H1 (cell line): ENCODE measurements at regions not wholly inside any gene's neighbourhood (a gene's known extent, or its start where the extent isn't known, plus 50 kb on each side); places are given as distances from the start of the nearest gene placed in this dataset.

Experiments
- CTCF ChIA-PET: fragments of 300-600 bp; sonication (Branson Sonifier 250); formaldehyde crosslinking; loops from one replicate; lab custom pipeline; 2021; ENCODE audit not compliant: partially characterized antibody; lab: Charles Lee
- POLR2A ChIA-PET: fragments of 300-600 bp; sonication (Branson Sonifier 250); formaldehyde crosslinking; loops from one replicate; lab custom pipeline; 2021; ENCODE audit warnings: inconsistent platforms; ENCODE audit not compliant: partially characterized antibody; lab: Charles Lee
- DNase-seq, 2 experiments: peaks; one replicate each; pipeline versions ENCODE4 v3.0.0 to v3.0.0-alpha.2; 2010 to 2022; ENCODE audit warnings: low spot score in 2 of 2, low read depth in 1 of 2, mixed read lengths in 1 of 2
- FAIRE-seq: peaks from 2 replicates; lab custom pipeline; 2011; peaks lifted over from hg19 to GRCh38; lab: Jason Lieb, UNC
- H2AFZ ChIP-seq: 2 replicates; pipeline ENCODE4 v1.8.1; 2012; ENCODE audit warnings: low read length, inconsistent platforms
- H2AK5ac ChIP-seq: 2 replicates; pipeline ENCODE4 v1.6.1; 2013; ENCODE audit warnings: low read depth, low read length
- H2BK120ac ChIP-seq: replicated peaks from 2 replicates; pipeline ENCODE3; 2013; ENCODE audit warnings: low read depth, low read length, inconsistent platforms
- H2BK12ac ChIP-seq: 2 replicates; pipeline ENCODE4 v1.6.1; 2013; ENCODE audit warnings: low read depth, low read length
- H2BK15ac ChIP-seq: 2 replicates; pipeline ENCODE4 v1.6.1; 2013; ENCODE audit warnings: low read length
- H2BK20ac ChIP-seq: 2 replicates; pipeline ENCODE4 v1.6.1; 2013; ENCODE audit warnings: low read length
- H2BK5ac ChIP-seq: 2 replicates; pipeline ENCODE4 v1.6.1; 2013; ENCODE audit warnings: low read depth, low read length
- H3K14ac ChIP-seq: 2 replicates; pipeline ENCODE4 v1.6.1; 2013; ENCODE audit warnings: inconsistent platforms; ENCODE audit not compliant: insufficient read length
- H3K18ac ChIP-seq: 2 replicates; pipeline ENCODE4 v1.6.1; 2013; ENCODE audit warnings: low read length; ENCODE audit errors: extremely low read depth
- H3K23ac ChIP-seq: 2 replicates; pipeline ENCODE4 v1.6.1; 2013; ENCODE audit warnings: inconsistent platforms; ENCODE audit not compliant: insufficient read length
- H3K23me2 ChIP-seq: 2 replicates; pipeline ENCODE4 v1.6.1; 2013; ENCODE audit warnings: low read depth, low read length
- H3K27ac ChIP-seq: 2 replicates; pipeline ENCODE4 v1.6.1; 2011; ENCODE audit warnings: low read depth, low read length, inconsistent platforms
- H3K27me3 ChIP-seq, 4 experiments: replicated peaks in 1 of 4; 1 replicate in 1 of 4; 2 replicates in 3 of 4; pipeline versions ENCODE4 v1.6.1 to v1.8.1; 2011 to 2013; ENCODE audit warnings: low read length in 3 of 4, mild to moderate bottlenecking in 3 of 4, inconsistent platforms in 2 of 4, mixed read lengths in 2 of 4, moderate library complexity in 1 of 4; ENCODE audit not compliant: control insufficient read depth in 3 of 4, insufficient read depth in 3 of 4; ENCODE audit errors: extremely low read depth in 1 of 4
- H3K36me3 ChIP-seq, 4 experiments: 2 replicates each; pipeline versions ENCODE4 v1.6.1 to v1.8.1; 2011 to 2013; ENCODE audit warnings: mild to moderate bottlenecking in 4 of 4, low read length in 3 of 4, moderate library complexity in 2 of 4, control low read depth in 1 of 4, inconsistent platforms in 1 of 4; ENCODE audit not compliant: insufficient read depth in 4 of 4, control insufficient read depth in 2 of 4
- H3K4ac ChIP-seq: replicated peaks from 2 replicates; pipeline ENCODE3; 2013; ENCODE audit warnings: low read length, low read depth, mixed read lengths, inconsistent platforms; ENCODE audit not compliant: insufficient read length
- H3K4me1 ChIP-seq, 4 experiments: replicated peaks in 1 of 4; 1 replicate in 1 of 4; 2 replicates in 3 of 4; pipeline versions ENCODE4 v1.6.1 to v1.8.1; 2011 to 2013; ENCODE audit warnings: low read length in 3 of 4, inconsistent platforms in 2 of 4, mixed read lengths in 1 of 4; ENCODE audit not compliant: insufficient read depth in 4 of 4, control insufficient read depth in 3 of 4
- H3K4me2 ChIP-seq, 2 experiments: 2 replicates each; pipeline versions ENCODE4 v1.6.1 to v1.8.1; 2011 to 2013; ENCODE audit warnings: low read depth in 2 of 2, low read length in 2 of 2, control low read depth in 1 of 2, inconsistent platforms in 1 of 2, mild to moderate bottlenecking in 1 of 2; ENCODE audit not compliant: insufficient read depth in 1 of 2
- H3K4me3 ChIP-seq, 4 experiments: fragments of 200-600, 300-600 bp in 1 of 4; sonication (generic), shearing (Covaris generic), sonication (Bioruptor Twin) in 1 of 4; 2 replicates each; pipeline versions ENCODE4 v1.5.1 to v1.8.1; 2011 to 2016; ENCODE audit warnings: low read length in 4 of 4, low read depth in 3 of 4, control low read depth in 2 of 4, inconsistent platforms in 2 of 4, mild to moderate bottlenecking in 2 of 4, mixed read lengths in 1 of 4, moderate library complexity in 1 of 4; ENCODE audit not compliant: insufficient read depth in 2 of 4; ENCODE audit errors: extremely low read depth in 1 of 4
- H3K56ac ChIP-seq: replicated peaks from 2 replicates; pipeline ENCODE3; 2013; ENCODE audit warnings: low read depth, mild to moderate bottlenecking, mixed read lengths, low read length, inconsistent platforms; ENCODE audit not compliant: insufficient read length
- H3K79me1 ChIP-seq: 2 replicates; pipeline ENCODE4 v1.6.1; 2013; ENCODE audit warnings: low read depth, low read length, control low read depth
- H3K79me2 ChIP-seq, 2 experiments: 2 replicates each; pipeline versions ENCODE4 v1.6.1 to v1.8.1; 2012 to 2013; ENCODE audit warnings: low read length in 2 of 2, mild to moderate bottlenecking in 2 of 2, inconsistent platforms in 1 of 2; ENCODE audit not compliant: insufficient read depth in 2 of 2, control insufficient read depth in 1 of 2
- H3K9ac ChIP-seq, 4 experiments: replicated peaks in 1 of 4; 1 replicate in 1 of 4; 2 replicates in 3 of 4; pipeline versions ENCODE4 v1.6.1 to v1.8.1; 2011 to 2013; ENCODE audit warnings: low read depth in 3 of 4, low read length in 3 of 4, control low read depth in 2 of 4, mild to moderate bottlenecking in 2 of 4, moderate library complexity in 2 of 4, inconsistent platforms in 1 of 4; ENCODE audit errors: extremely low read depth in 1 of 4
- H3K9me3 ChIP-seq, 2 experiments: 2 replicates each; pipeline versions ENCODE4 v1.6.1 to v1.8.1; 2012 to 2013; ENCODE audit warnings: mild to moderate bottlenecking in 2 of 2, moderate library complexity in 2 of 2, control low read depth in 1 of 2, inconsistent platforms in 1 of 2, low read depth in 1 of 2, low read length in 1 of 2, mixed read lengths in 1 of 2; ENCODE audit not compliant: insufficient read depth in 2 of 2
- H4K20me1 ChIP-seq, 2 experiments: replicated peaks in 1 of 2; 2 replicates each; pipeline versions ENCODE3 to v1.8.1; 2011 to 2013; ENCODE audit warnings: inconsistent platforms in 2 of 2, low read length in 2 of 2, mild to moderate bottlenecking in 1 of 2; ENCODE audit not compliant: insufficient read depth in 2 of 2, control insufficient read depth in 1 of 2
- H4K5ac ChIP-seq: 2 replicates; pipeline ENCODE4 v1.6.1; 2013; ENCODE audit warnings: low read length, low read depth, mixed read lengths, inconsistent platforms; ENCODE audit not compliant: insufficient read length
- H4K8ac ChIP-seq: 2 replicates; pipeline ENCODE4 v1.8.0; 2013; ENCODE audit warnings: mild to moderate bottlenecking, moderate library complexity, low read length, inconsistent platforms; ENCODE audit not compliant: insufficient read depth; ENCODE audit errors: extremely low read depth
- H4K91ac ChIP-seq: replicated peaks from 2 replicates; pipeline ENCODE3; 2013; ENCODE audit warnings: low read length, mixed read lengths, inconsistent platforms; ENCODE audit not compliant: insufficient read length
- EP300 ChIP-seq, 2 experiments: IDR thresholded peaks; 1 replicate in 1 of 2; 2 replicates in 1 of 2; pipeline ENCODE4 v1.6.1; 2011 to 2012; ENCODE audit warnings: low read depth in 2 of 2, low read length in 2 of 2, mild to moderate bottlenecking in 2 of 2, borderline replicate concordance in 1 of 2, inconsistent platforms in 1 of 2, moderate library complexity in 1 of 2
- EZH2 ChIP-seq: fragments of 200-600 bp; sonication (generic); IDR thresholded peaks from 2 replicates; pipeline ENCODE4 v1.7.1; 2012; ENCODE audit warnings: low read depth, mild to moderate bottlenecking, moderate library complexity, low read length, inconsistent platforms; ENCODE audit not compliant: severe bottlenecking
- GTF2F1 ChIP-seq: IDR thresholded peaks from 2 replicates; pipeline ENCODE4 v1.6.1; 2012; ENCODE audit warnings: low read depth, low read length, improper control_type of control experiment, borderline replicate concordance
- JUN ChIP-seq: IDR thresholded peaks from 2 replicates; pipeline ENCODE4 v1.6.1; 2011; ENCODE audit warnings: low read depth, mild to moderate bottlenecking, improper control_type of control experiment, low read length
- KDM1A ChIP-seq: fragments of 200-600, 300-600 bp; sonication (generic); IDR thresholded peaks from 2 replicates; pipeline ENCODE4 v1.7.1; 2016; ENCODE audit warnings: mild to moderate bottlenecking, low read length, borderline replicate concordance
- RXRA ChIP-seq: IDR thresholded peaks from 2 replicates; pipeline ENCODE4 v1.6.1; 2011; ENCODE audit warnings: low read depth, mild to moderate bottlenecking, low read length, moderate library complexity; ENCODE audit not compliant: insufficient read depth
- SP2 ChIP-seq: IDR thresholded peaks from 2 replicates; pipeline ENCODE4 v1.6.1; 2012; ENCODE audit warnings: mild to moderate bottlenecking, low read length, inconsistent platforms
- TEAD4 ChIP-seq: IDR thresholded peaks from 2 replicates; pipeline ENCODE4 v1.6.1; 2012; ENCODE audit warnings: low read depth, low read length, inconsistent platforms, mixed read lengths
- WGBS, 2 experiments: shearing (Covaris generic) in 1 of 2; methylation state at CpG; one replicate each; pipeline versions ENCODE4 v1.1.6 to v1.1.7; 2013 to 2015; ENCODE audit warnings: low lambda C conversion rate in 2 of 2, mixed read lengths in 2 of 2, inconsistent platforms in 1 of 2, low coverage in 1 of 2, missing lambda C conversion rate in 1 of 2; ENCODE audit not compliant: insufficient replicate concordance in 2 of 2, insufficient coverage in 1 of 2, insufficient read length in 1 of 2; ENCODE audit errors: extremely low coverage in 1 of 2, missing lambda C conversion rate in 1 of 2; 5-methylcytosine and 5-hydroxymethylcytosine counted together
- TF ChIP-seq, protein P1 (sequence below): IDR thresholded peaks from 2 replicates; pipeline ENCODE4 v1.6.1; 2012; ENCODE audit warnings: low read length, inconsistent platforms
- TF ChIP-seq, protein P2 (sequence below): IDR thresholded peaks from 2 replicates; pipeline ENCODE4 v1.6.1; 2012; ENCODE audit warnings: inconsistent platforms
- TF ChIP-seq, protein P3 (sequence below): IDR thresholded peaks from 2 replicates; pipeline ENCODE4 v1.6.1; 2012; ENCODE audit warnings: inconsistent platforms

DNA sequence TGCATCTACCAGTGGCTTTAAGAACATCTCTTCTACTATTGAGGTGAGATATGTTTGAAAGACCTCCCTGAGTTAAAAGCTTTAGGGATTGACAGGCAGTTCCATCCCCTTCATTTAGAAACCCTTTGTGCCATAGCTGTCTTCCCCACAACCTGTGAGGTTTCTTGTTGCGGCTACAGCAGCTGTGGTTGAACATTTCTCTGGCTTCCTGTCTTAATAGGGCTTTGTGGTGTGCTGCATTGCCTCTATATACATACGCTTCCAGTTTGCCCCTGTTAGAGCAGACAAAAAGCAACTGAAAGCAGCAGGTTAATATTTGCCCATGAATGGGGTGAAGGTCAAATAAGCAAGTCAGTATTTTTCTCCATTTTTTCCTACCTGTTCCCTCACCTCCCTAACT, 210.2 kb downstream of the TMEM200A start:
- Histone ChIP-seq H3K4me1 (no peaks in the 10 kb centered on the region), H3K27me3 (peaks cover 0 to 1% (median 0%) of the 10 kb centered on the region in 4 experiments; a peak in 1 of 7 replicates), H3K79me2 (no peaks in the 10 kb centered on the region), H2AFZ (0 out of 2 replicates have a peak overlapping the region, but pooled peaks have one; percentile 21), H3K23me2 (no peaks in the 10 kb centered on the region), H2BK15ac (no peak overlapping the region), H2BK120ac (no peak overlapping the region), H3K36me3 (no peaks in the 10 kb centered on the region), H4K91ac (no peak overlapping the region), H3K4me2 (no peak overlapping the region), H2BK5ac (no peak overlapping the region), H4K5ac (no peak overlapping the region), H2BK20ac (no peak overlapping the region), H3K4me3 (no peak overlapping the region), H3K9ac (no peak overlapping the region), H3K18ac (no peak overlapping the region), H4K20me1 (no peaks in the 10 kb centered on the region), H3K79me1 (no peaks in the 10 kb centered on the region), H2AK5ac (no peak overlapping the region), H2BK12ac (no peak overlapping the region), H3K14ac (no peak overlapping the region), H4K8ac (no peak overlapping the region), H3K56ac (no peak overlapping the region), H3K4ac (no peak overlapping the region), H3K27ac (no peak overlapping the region), H3K9me3 (no peaks in the 10 kb centered on the region), H3K23ac (no peak overlapping the region)
- no peak for FAIRE-seq
- 83% methylated on average over 2 of the region's 2 CpGs; no CpG with 5 or more reads in 1 of the 2 experiments for WGBS, 2 experiments
- CTCF ChIA-PET = interaction anchor here (0.8 to 2.3 kb wide), 7 partner anchors 9 to 211 kb away, joined by 3 to 8 read pairs (median 5); partner anchors contain the start of gene TMEM200A
- POLR2A ChIA-PET = no interaction called here
- DNase-seq = no peak
- TF ChIP-seq EP300 (IDR thresholded peaks at IDR 0.05; ENCODE audit: borderline replicate concordance in 1 of 2, low read depth in 2 of 2, low read length in 2 of 2) = no peak
- TF ChIP-seq KDM1A = no peak
- TF ChIP-seq EZH2 = no peak
- TF ChIP-seq RXRA = no peak
- no peak for TF ChIP-seq GTF2F1
- TF ChIP-seq, protein P1, sequence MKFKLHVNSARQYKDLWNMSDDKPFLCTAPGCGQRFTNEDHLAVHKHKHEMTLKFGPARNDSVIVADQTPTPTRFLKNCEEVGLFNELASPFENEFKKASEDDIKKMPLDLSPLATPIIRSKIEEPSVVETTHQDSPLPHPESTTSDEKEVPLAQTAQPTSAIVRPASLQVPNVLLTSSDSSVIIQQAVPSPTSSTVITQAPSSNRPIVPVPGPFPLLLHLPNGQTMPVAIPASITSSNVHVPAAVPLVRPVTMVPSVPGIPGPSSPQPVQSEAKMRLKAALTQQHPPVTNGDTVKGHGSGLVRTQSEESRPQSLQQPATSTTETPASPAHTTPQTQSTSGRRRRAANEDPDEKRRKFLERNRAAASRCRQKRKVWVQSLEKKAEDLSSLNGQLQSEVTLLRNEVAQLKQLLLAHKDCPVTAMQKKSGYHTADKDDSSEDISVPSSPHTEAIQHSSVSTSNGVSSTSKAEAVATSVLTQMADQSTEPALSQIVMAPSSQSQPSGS = no peak
- TF ChIP-seq, protein P2, sequence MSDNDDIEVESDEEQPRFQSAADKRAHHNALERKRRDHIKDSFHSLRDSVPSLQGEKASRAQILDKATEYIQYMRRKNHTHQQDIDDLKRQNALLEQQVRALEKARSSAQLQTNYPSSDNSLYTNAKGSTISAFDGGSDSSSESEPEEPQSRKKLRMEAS = no peak
- TF ChIP-seq, protein P3, sequence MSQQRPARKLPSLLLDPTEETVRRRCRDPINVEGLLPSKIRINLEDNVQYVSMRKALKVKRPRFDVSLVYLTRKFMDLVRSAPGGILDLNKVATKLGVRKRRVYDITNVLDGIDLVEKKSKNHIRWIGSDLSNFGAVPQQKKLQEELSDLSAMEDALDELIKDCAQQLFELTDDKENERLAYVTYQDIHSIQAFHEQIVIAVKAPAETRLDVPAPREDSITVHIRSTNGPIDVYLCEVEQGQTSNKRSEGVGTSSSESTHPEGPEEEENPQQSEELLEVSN = no peak
- no peak for TF ChIP-seq SP2
- TF ChIP-seq TEAD4 = no peak
- TF ChIP-seq JUN = no peak
